HEK293 (cell line): ENCODE measurements at regions not wholly inside any gene's neighbourhood (a gene's known extent, or its start where the extent isn't known, plus 50 kb on each side); places are given as distances from the start of the nearest gene placed in this dataset.

Experiments
- CTCF ChIP-seq: fragments of 450-650 bp; formaldehyde crosslinking; IDR thresholded peaks from 2 replicates; pipeline ENCODE4 v1.5.1; 2016; ENCODE audit warnings: missing biosample characterization, missing genetic modification characterization
- ZNF133 ChIP-seq: fragments of 450-650 bp; formaldehyde crosslinking; IDR thresholded peaks from 2 replicates; pipeline ENCODE4 v1.5.1; 2016; ENCODE audit warnings: missing biosample characterization, missing genetic modification characterization
- ZNF24 ChIP-seq: fragments of 450-650 bp; formaldehyde crosslinking; IDR thresholded peaks from 2 replicates; pipeline ENCODE4 v1.5.1; 2016; ENCODE audit warnings: missing biosample characterization, missing genetic modification characterization
- ZNF274 ChIP-seq, 2 experiments: fragments of 200-500 bp in 1 of 2; fragments of 450-650 bp in 1 of 2; sonication (Bioruptor generic) in 1 of 2; formaldehyde crosslinking in 1 of 2; IDR thresholded peaks; 2 replicates each; pipeline versions ENCODE4 v1.5.1 to v1.6.1; 2014 to 2016; ENCODE audit warnings: borderline replicate concordance in 1 of 2, inconsistent platforms in 1 of 2, low read length in 1 of 2, missing biosample characterization in 1 of 2, missing genetic modification characterization in 1 of 2
- ZNF292 ChIP-seq: fragments of 450-650 bp; formaldehyde crosslinking; IDR thresholded peaks from 2 replicates; pipeline ENCODE4 v1.5.1; 2016; ENCODE audit warnings: low read depth, missing biosample characterization, missing genetic modification characterization, borderline replicate concordance
- ZSCAN5A ChIP-seq: fragments of 450-650 bp; formaldehyde crosslinking; IDR thresholded peaks from 2 replicates; pipeline ENCODE4 v1.5.1; 2016; ENCODE audit warnings: missing biosample characterization, missing genetic modification characterization

- TF ChIP-seq CTCF (tag by site-specific recombination) (no peak), ZNF274 (IDR thresholded peaks at IDR 0.05; ENCODE audit: low read length) (no peak), ZNF274 (tag by site-specific recombination; IDR thresholded peaks at IDR 0.05; ENCODE audit: borderline replicate concordance) (no peak), ZNF24 (tag by site-specific recombination) (no peak), ZNF292 (no peak), ZSCAN5A (no peak), ZNF133 (tag by site-specific recombination) (no peak)
Measured at GRCh38 chr12:131589221-131589897, 121.5 kb upstream of the SFSWAP start.
